HG03139 (cell line): ENCODE measurements at regions not wholly inside any gene's neighbourhood (a gene's known extent, or its start where the extent isn't known, plus 50 kb on each side); places are given as distances from the start of the nearest gene placed in this dataset.

Experiments used
- ATAC-seq: cut with Tn5 transposase; IDR thresholded peaks from one replicate; pipeline ENCODE4 v1.9.1; 2021; ENCODE audit not compliant: unreplicated experiment

DNA sequence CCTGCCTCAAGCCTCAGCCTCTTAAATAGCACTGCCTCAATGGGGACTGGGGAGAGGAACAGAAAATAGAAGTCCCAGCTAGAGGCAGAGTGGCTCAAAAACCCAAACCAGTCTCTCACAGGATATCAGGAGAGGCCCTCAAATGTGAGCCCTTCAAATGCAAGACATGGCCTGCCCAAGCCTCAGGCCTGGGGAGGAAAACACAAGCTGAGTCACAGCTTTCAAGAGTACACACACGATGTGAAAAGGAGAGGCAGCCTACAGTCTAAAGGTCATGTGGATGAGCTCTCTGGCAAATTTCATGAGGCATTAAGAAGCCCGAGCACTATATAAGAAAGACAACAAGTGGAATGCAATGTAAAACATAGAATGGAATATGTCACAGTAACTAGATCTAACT lies 316.6 kb upstream of the MEX3C start:
- ATAC-seq, result no peak

DNA sequence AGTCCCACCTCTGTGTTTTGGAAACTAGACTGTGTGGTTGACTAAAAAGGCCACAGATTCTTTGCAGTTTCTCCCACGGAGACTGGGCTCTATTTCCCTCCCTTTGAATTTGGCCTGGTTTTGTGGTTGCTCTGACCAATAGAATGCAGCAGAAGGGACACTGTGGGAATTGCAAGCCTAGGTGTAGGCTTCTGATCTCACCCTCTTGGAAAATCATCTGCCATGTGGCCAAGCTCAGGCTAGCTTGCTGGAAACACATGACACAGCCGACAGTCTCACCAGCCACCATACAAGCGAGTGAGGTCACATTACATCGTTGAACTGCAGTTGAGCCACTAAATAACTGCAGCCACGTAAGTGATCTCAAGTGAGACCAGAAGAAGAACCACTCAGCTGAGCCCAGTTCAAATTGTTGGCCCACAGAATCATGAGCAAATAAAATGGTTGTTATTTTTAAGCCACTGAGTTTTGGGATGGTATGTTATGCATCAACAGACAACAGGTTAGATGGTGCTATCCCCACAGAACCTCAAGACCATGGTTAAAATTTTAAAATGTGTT lies 319.1 kb upstream of the MEX3C start:
- ATAC-seq, result no peak

DNA sequence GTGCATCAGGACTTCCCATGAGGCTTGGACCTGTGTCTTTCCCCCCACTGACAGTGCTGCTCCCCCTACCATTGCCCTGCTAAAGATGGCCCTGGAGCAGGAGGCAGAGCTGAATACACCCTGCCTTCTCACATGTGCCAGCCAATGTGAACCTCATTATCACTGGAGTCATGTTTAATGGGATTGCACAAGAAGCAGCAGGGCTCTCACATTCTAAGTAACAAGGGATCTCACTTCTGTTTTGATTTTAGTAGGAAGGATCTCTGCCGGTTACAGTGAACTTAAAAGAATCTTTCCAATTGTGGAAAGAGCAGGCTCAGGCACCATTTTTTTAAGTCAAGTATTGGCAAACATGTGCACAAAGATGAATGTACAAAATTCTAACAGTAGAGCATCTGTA lies 322.1 kb upstream of the MEX3C start:
- ATAC-seq, result no peak

DNA sequence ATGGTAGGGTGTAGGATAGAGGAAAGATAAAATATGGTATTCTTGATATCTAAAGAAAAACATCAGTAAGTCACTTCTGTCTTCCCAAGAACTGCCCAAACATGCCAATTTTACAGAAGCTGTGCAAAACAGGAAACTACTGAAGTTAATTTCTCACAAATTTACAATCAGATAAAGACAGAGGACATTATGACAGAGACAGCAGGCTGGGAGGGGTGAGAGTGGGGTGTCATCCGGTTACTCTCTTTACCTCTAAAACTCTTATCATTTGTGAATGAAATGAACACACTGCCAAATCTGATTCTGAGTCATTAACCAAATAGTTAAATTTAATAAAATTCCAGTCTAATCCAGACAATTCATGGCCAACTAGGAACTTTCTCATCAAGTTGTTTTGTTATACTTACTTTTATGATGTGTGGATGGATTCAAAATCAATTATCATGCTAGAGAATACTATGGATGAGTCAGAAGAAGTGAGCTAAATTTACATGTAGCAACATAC lies 323.2 kb upstream of the MEX3C start:
- ATAC-seq, result no peak

DNA sequence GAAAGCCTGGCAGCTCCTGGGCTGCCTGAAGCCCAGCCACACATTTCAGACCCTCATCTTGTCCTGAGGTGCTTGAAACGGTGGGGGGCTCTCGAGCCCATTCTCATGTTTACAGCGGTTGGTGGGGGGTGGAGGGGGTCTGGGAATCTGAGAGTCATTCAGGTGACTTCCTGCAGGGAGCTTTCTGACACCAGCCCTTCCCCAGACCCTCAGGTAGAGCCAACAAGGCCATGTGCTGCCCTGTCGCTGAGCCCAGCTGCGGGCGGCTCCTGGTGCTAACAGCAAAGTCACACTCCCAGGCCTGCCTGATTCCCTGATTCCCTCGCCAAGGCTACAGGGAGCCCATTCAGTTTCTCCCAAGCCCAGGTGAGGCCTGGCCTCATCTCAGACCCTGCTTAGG lies 324.9 kb upstream of the MEX3C start:
- no peak for ATAC-seq

DNA sequence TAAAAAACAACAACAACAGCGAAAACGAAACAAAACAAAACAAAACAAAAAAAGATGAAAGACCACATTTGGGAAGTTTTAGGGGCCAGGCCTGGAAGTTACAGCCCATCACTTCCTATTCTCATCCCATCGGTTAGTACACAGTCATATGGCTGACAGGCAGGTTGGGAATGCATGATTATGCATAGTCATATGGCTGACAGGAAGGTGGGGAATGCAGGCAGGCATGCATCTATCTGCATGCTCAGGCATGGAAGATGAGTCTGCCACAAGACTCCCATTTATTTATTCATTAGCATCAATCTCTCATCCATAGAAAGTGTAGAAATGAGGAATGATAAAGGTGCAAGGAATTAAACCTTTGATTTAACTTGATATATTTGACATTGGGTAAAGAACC lies 325.3 kb upstream of the MEX3C start:
- ATAC-seq, result no peak

DNA sequence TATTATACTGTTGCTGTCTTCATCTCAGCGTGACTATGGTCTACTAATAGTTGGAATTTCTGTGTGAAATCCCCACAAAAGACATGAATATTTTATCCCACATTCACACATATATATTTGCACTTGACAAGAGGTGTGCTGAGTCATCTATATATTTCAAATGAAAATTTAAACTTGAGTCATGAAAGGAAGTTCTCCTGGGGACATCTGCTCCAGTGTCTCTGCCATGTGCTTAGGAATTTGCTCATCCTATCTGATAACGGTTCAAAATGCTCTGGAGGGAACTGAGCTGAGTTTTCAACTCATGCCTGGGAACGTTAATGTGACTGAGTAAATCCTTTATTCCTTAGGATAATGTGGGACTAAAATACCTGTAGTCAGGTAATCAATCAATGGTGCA lies 326.2 kb upstream of the MEX3C start:
- no peak for ATAC-seq

DNA sequence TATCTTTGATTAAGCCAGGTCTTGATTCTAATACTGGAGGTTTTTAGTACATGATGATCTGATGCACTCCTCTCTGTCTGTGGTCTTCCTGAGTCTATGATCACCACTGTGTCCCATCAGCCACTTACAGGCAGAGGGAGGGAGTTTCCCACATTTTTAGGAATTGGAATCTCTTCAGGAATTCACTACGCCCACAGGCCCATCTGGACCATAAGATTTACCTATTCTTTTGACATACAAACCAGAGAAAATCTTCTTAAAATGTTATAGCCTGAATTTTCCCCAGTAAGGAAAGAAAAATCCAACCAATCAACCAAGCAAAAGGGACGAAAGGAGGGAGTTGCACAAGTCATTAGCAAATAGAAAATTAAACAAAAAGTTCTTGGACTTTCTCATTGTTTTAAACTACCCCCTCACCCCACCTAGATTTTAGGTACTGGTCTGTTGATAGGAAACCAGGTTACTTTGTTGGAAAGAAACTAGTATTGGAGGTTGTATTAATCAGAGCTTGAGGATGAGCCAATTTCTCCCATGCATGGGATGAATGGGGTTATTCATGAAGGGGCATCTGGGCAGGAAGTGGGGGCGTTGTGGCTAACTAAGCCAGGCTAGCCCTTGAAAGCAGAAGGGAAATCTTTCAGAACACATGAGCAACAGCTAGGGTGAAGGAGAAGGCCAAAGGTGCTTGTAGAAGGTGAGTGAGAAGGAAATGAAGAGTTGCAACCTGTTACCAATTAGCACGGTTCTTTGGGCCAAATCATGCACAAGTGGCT lies 328.2 kb upstream of the MEX3C start:
- ATAC-seq, result no peak

DNA sequence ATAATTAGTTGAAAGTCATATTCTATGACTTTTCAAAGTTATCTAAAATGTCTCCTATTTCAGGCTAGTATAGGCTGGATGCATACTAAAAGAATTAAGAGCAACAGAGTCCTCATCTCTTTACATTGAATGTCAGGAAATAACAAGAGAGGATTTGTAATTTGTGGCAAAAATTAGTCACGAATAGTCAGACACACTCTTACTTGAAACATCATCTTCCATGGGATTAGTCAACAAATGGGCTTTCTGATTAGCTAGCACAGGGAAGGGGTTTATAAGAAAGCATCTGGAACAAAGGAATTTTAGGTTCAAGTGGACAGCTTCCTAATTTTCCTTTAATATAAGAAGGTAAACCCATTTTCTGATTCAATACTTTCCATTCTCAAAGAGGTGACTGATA lies 330.3 kb upstream of the MEX3C start:
- ATAC-seq, result no peak

DNA sequence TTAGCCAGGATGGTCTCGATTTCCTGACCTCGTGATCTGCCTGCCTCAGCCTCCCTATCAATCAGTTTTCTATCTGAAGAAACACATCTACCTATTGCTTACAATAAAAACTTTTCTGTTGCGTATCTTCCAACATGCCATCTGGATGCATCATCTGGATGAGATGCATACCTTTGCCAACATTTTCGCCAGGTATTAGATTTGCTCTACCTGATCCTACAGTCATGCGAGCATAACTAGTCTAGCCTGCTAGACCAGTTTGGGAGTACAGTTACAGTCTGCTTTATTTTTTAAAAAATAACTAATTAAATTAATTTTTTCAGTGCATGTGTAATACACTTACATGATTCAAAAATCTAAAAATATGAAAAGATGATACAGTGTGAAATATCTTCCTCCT lies 334.0 kb upstream of the MEX3C start:
- ATAC-seq, result no peak

DNA sequence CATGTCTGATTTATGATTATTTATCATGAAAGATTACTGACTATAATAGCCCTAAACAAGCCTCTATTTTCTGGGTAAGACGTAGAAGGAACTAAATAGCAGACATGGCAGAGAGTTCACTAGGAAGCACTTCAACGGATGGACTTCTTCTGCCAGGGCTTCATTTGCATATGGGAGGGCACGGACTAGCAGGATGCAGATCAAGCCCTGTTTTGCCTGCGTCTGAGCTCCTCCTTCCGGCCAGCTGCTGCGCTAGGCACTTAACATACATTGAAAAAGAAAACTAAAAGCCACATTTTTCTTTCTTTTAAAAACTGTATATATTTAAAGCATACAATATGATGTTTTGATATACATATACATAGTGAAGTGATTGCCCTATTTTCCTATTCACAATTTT lies 340.0 kb upstream of the MEX3C start:
- peak; percentile 86 for ATAC-seq

DNA sequence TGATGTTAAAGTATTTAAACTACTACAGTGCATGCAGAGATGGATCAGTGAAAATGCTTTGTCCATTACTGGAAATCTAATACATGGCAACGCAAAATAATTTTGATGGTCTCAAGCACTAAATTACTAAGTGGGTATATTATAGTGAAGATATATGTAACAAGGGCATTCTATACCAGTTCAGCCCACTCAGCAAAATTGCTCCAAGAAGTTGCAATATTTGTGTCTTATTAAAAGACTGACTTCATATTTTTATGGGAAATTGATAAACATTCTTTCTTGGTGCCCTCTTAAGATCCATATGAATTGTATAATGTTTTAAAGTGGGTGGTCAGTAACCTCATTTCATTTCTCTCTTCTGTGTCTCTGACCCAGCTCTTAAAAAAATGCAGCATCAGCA lies 343.1 kb upstream of the MEX3C start:
- no peak for ATAC-seq

DNA sequence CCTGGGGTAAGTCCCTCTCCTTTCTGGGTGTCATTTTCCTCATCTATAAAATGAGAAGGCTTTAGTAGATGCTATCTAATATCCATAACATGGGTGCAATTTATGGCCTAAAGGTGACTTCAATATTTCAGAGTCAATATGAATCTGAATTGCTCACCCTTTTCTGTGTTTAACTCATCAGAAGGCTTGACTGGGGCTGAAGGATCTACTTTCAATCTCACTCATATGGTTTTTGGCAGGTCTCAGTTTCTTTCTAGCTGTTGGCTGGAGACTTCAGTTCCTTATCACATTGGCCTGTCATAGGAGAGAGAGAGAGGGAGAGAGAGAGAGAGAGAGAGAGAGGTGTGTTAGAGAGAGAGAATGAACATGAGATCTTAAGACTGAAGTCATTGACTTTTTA lies 343.7 kb upstream of the MEX3C start:
- ATAC-seq, result no peak

DNA sequence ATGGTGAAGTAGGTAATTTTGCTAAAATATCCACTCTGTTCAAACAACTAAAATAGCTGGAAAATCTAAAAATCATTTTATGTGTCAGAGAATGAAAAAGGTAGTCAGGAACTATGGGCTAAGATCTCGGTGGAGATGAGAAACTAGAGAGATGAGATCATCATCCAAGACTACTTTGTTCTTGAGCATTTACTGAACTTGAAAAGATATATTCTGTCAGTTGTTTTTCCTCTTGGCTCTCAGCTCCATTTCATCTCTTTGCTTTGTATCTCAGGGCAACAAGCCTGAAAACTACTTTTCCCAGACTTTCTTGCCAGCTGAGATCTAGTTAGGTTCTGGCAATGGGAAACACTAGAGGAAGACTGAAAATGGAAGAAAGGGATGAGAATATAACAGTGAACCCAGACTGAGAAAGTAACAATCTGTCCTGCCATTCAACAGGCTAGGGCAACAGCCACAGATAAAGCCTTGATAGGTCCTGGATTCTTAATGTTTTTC lies 346.2 kb upstream of the MEX3C start:
- no peak for ATAC-seq

DNA sequence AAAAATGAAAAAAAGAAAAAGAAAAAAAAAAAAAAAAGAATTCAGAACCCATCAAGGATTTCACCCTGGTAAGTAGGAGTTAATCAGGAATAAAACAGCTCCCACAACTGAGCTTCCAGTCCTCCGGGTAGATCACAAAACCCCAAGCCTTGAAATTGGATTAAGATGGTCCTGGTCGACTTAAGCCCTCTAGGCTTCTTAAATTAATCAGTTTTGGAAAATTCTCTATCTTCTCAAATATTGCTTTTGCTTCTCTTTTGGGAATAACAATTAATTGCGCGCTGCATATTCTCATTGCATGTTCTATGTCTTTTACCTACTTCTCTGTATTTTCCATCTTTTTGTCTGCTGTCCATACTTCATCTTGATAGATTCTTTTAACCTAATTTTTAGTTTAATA lies 348.0 kb upstream of the MEX3C start:
- ATAC-seq, result no peak

DNA sequence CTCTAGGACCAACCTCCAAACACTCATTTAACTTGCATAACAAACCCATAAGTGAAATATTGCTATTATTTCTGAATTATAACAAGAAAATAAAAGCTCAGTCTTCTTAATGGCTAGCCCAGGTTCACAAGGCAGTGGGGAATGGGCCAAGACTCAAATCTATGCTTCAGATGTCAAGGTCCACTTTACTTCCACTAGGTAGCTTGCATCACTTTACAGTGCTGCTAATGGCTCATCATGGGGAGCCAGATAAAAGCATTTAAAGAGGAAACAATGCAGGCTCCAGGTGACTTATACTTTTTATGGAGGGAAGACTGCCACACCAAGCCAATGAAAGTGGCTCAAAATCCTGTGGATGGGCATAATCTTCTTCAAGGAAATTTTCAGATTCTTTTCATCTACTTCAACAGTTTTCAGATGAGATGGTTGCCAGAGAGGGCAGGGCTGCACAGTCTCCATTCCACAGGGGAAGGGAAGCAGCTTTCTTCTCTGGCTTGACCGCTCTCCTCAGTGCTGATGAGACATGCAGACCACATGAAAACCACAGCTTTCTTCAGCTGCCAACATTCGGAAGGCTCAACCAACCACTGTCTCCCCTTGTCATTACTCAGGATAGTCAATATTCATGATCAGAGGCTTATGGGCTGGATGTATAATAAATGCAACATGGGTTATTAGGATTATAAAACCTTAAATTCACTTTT lies 361.9 kb upstream of the MEX3C start:
- no peak for ATAC-seq

DNA sequence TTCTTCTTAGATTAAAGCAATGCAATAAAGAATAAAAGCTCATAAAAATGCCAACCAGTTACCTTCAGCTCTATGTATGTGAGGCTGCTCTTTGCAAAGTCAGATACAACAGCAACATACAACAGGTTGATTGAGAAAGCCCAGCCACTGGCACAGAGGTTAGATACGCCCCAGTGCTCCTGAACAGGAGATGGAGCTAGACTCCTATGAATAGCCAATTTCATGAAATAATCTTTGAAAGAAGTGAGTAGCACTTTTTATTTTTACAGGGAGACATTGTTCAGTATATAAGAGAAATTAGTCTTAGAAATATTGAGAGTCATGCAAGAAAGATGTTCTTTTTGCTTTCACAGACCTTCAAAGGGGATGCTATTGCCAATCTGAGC lies 362.4 kb upstream of the MEX3C start:
- no peak for ATAC-seq

DNA sequence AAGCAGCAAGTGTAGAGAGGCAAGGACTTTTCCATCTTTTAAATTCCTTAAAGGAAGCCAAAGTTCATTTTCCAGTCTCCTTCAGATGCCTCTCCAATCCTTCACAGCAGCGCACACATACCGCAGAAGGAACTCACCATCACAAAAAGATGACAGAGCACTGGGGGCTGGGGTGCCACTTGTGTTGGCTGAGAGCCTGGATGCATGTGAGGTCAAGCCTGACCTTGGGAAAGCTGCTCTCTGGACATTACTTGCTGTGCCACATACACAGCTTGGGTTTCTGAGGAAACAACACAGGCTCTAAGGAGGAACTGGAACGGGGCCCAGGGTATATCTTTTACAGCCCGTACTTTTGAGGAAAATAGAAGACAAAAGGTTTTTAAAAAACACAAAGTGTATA lies 364.3 kb upstream of the MEX3C start:
- ATAC-seq, result no peak

DNA sequence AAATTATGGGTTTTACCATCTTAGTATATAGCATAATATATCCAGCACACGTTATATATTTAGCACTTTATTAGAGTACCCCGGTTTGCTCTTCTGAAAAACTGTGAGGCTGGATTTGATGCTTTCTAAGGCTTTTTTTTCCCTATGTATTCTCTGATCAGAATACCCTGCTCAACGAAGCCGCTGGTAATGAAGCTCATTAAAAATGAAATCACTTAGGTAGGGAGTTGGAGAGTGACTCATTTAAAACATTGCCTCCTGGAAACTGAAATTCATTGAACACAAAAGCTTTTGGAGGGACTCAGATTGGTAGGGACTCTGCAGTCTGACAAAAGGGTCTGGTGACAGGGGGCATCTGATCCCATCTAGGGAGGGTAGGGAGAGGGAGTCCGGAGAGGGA lies 365.4 kb upstream of the MEX3C start:
- no peak for ATAC-seq

DNA sequence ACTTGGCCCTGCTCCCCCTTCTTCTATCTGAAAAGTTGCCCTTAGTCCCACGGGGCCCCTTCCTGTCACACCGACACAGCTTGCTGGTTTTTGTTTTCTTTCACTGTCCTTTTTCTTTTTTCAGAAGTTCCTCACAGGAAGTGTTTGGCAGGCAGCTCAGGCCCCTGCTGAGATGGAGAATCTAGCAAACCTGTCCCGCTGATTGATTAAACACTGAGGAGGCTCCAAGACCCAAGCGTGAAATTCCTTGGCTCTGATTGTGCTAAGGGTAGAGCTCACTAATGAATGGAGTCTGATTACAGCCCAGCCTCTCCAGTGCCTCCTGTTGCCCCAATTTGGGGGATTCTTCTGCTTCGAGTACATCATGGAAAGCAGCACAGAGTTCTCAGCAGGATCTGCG lies 365.9 kb upstream of the MEX3C start:
- ATAC-seq, result no peak

DNA sequence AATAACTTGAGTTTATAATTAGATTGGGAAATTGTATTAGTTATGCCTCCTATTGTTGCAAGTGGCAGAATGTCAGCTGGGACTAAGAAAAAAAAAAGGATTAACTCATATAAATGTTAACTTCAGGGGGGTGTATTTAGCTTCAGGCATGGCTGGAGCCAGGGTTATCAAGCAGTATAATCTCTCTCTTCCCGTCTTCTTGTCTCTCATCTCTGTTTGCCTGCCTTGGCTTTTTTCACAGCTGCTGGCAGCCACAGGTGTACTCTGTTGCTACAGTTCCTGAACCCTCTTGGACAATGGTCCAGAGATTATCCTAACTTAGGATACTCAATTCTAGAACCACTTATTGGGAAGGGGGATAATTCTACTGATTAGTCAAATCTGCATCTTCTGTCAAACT lies 370.7 kb upstream of the MEX3C start:
- ATAC-seq, result no peak

DNA sequence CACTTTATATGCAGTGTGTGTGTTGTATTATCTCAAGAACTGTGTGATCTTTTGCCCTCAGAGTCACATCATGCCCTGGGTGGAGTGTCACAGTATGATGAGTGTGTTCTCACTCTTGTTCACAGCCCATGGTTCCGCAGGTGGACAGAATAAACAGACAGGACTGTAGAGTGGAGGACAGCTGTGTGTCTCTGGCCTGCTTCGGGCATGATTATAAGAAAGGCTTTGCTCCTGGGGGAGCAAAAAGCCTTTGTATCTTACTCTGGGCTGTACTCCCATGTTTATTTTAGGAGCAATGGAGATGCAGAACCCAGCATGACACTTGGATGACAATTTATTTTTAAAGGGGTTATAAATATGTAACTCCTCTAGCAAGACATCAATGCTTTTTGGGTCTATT lies 371.7 kb upstream of the MEX3C start:
- no peak for ATAC-seq
